DMS 273 treated with DMSO at 0.1 percent for 48 hours (cell line): ENCODE measurements at regions not wholly inside any gene's neighbourhood (a gene's known extent, or its start where the extent isn't known, plus 50 kb on each side); places are given as distances from the start of the nearest gene placed in this dataset.
"Not testable (repeated sequence)": the region's sequence is repeated elsewhere in the genome, so short reads cannot be mapped to it uniquely, and the experiment has no call there.

Experiments used
- DNase-seq: peaks from one replicate; lab custom pipeline; 2025; lab: John Stamatoyannopoulos, UW

DNA sequence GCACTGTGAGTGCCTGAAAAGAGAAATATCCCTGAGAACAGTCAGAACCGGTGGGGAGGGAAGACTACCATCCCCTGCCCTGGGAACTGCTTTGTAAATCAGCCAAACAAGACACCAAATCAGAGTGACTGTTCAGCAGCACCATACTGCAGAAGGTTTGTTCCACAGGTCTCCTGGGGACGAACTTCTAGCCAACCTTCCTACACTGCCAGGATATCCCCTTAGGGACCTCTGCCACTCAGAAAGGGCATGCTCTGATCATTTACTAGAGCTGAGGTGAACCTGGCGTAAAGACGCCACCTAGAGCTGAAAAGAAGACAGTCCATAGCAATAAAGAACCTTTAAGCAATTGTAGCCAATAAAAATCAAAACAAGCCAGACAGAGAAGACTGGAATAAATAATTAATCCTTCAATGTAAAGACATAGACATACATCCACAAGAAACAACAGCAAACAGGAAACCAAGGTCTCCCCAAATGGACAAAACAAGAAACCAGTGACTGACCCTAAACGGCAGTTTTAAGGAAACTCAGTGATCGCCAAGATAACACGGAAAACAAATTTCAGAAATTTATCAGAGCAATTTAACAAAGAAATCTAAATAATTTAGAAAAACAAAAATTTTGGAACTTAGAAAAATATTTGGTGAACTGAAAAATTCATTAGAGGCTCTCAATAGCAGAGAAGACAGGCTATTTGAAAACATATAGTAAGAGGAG lies 228.1 kb upstream of the AMIGO2 start:
- peak; percentile 45 for DNase-seq

GRCh38 chr12:47306773-47307679 lies 227.3 kb upstream of the AMIGO2 start:
- DNase-seq: not testable (repeated sequence)

GRCh38 chr12:47306130-47306529 lies 226.4 kb upstream of the AMIGO2 start:
- DNase-seq: no peak

DNA sequence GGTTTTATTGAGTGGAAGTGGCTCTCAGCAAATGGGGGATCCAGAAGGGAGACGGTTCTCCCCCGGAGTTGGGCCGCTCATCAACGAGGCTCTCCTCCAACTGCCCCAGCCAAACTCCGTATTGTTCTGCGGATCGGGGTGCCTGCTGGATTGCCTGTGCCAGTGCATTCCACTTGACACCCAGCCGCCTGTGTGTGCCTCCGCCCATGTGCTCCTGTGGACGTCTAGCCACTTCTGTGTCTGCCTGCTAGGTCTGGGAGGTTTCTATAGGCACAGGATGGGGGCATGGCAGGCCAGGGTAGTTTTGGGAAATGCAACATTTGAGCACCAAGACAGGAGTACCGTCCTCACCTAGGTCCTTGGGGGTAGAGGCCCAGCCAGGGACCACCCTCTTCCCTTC lies 225.7 kb upstream of the AMIGO2 start:
- DNase-seq: no peak

- no peak for DNase-seq
These were observed 224.3 kb upstream of the AMIGO2 start for GRCh38 chr12:47303995-47304560.

DNA sequence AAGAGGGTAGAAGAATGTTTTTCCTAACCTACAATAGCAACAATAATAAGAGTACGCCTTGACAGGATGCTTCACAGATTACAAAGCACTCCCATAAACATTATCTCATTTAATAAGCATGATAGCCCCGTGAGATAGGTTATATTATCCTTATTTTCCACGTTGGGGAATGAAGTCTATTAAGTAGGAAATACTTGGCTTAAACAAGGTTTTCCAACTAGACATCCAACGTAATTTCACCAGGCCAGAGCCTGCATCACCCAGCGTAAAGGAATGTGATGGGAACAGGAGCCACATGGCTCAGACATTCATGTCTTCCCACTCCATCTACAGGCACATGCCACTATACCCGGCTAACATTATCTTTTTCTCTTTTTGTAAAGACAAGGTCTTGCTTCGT lies 223.4 kb upstream of the AMIGO2 start:
- no peak for DNase-seq

DNA sequence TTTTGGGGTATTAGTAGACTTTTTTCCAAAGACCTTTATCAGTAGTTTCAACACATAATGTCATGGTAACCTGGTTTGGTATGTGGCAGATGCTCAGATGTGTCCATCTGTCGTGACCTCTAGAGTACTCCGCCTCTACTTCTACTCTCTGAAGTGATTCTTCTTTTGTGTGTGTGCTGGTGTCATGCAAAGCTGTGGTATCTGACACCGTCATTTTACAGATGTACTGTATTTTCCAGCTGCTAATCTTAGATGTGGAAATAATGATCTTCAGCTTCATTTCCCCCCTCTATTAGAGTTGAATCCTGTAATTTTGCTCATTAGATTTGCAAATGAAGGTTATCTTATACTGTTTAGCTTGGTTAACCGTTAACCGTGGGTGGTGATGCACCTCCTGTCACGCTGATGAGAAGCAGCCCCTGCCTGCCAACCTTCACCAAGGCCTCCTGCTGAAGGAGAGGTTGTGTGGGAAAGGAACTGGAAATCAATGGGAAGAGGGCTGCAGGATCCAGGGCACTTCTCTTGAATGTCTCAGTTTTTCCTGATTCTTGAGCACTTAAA lies 222.4 kb upstream of the AMIGO2 start:
- no peak for DNase-seq

DNA sequence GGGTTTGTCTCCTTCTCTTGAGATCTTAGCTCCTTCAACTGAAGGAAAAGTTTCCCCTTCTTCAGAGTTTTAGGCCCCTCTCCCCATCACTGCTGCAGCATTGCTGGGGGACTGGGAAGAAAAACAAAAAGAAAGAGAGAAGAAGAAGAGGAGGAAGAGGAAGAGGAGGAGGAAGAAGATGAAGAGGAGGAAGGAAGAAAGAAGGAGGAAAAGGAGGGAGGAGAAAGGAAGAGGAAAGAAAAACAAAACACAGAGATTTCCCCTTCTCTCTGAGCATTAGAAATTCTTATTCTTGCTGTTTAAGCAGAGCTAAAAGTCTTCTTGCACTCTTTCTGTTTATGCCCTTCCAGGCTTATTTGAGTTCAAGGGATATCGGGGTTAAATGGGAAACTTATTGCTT lies 219.8 kb upstream of the AMIGO2 start:
- no peak for DNase-seq

DNA sequence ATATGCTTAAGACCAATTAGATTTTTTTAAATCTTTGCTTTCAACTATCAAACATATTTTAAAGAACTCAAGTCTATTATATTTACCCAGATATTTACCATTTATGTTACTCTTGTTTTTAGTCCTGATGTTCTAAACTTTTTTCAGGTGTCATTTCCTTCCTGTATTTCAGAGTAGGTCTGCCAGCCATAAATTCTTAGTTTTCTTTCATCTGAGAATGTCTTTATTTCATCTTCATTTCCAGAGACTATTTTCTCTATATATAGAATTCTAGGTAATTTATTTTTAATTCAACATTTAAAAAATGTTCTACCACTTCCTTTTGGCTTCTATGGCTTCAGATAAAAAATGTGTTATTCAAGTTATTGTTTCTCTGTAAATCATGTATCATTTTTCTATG lies 218.2 kb upstream of the AMIGO2 start:
- DNase-seq: no peak

DNA sequence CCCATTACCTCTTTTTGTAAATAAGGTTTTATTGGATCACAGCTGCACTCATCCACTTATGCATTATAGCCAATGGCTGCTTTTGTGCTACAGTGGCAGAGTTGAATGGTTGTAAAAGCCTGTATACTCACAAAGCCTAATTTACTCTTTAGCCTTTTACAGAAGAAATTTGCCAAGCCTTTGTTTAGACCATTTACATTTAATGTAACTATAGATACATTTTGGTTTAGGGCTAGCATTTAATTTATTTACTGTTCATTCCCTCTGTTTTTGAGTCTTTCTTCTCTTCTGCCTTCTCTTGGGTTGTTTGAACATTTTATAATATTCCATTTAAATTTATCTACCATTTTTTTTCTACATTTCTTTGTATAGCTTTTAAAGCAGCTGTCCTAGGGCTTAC lies 217.1 kb upstream of the AMIGO2 start:
- DNase-seq: no peak

GRCh38 chr12:47293406-47293805 lies 213.6 kb upstream of the AMIGO2 start:
- no peak for DNase-seq

- no peak for DNase-seq
These were observed 206.9 kb upstream of the AMIGO2 start for GRCh38 chr12:47286676-47287075.
